K562 (cell line): ENCODE measurements at regions not wholly inside any gene's neighbourhood (a gene's known extent, or its start where the extent isn't known, plus 50 kb on each side); places are given as distances from the start of the nearest gene placed in this dataset.

Experiments
- ATAC-seq: fragments of 200-7000 bp; cut with Tn5 transposase; 3 replicates; pipeline ENCODE4 v1.9.1; 2020; ENCODE audit warnings: moderate library complexity
- BruUV-seq: library from RNA; stranded (reverse); fragments of 400-500 nt; replicated peaks from 2 replicates; lab custom pipeline; 2021; lab: Mats Ljungman, UMichigan
- CTCF ChIA-PET: fragments of 300-600 bp; formaldehyde crosslinking; extraction: SDS; loops from one replicate; lab custom pipeline; 2021; ENCODE audit warnings: low intra/inter-chr PET ratio; lab: Yijun Ruan, JAX
- POLR2A ChIA-PET: fragments of 300-600, 350-650 bp; sonication (Branson Sonifier 250); formaldehyde crosslinking; extraction: SDS; loops from one replicate; lab custom pipeline; 2021; ENCODE audit warnings: antibody characterized with exemption, inconsistent platforms; lab: Yijun Ruan, JAX
- DNase-seq, 4 experiments: peaks; one replicate each; pipeline versions ENCODE4 v3.0.0 to v3.0.0-alpha.2; 2011 to 2018; ENCODE audit warnings: low spot score in 3 of 4, mixed read lengths in 3 of 4; ENCODE audit errors: extremely low read depth in 1 of 4
- FAIRE-seq: peaks from 2 replicates; lab custom pipeline; 2011; peaks lifted over from hg19 to GRCh38; lab: Jason Lieb, UNC
- H2AFZ ChIP-seq: 2 replicates; pipeline ENCODE4 v1.6.0; 2011; ENCODE audit warnings: low read depth, low read length, control low read depth, inconsistent platforms
- H3K27ac ChIP-seq: fragments of 200-600 bp; 3 replicates; pipeline ENCODE4 v1.8.0; 2011; ENCODE audit warnings: low read depth, mild to moderate bottlenecking, control low read depth, inconsistent platforms, low read length, moderate library complexity, mixed read lengths; ENCODE audit errors: extremely low read depth
- H3K27me3 ChIP-seq, 2 experiments: fragments of 300-600 bp in 1 of 2; 2 replicates in 1 of 2; 3 replicates in 1 of 2; pipeline versions ENCODE4 v1.6.0 to v1.8.0; 2011; ENCODE audit warnings: inconsistent platforms in 2 of 2, low read length in 2 of 2, mild to moderate bottlenecking in 1 of 2, mixed read lengths in 1 of 2, moderate library complexity in 1 of 2; ENCODE audit not compliant: control insufficient read depth in 2 of 2, insufficient read depth in 2 of 2
- H3K36me3 ChIP-seq: fragments of 300-600 bp; 3 replicates; pipeline ENCODE4 v1.8.0; 2011; ENCODE audit warnings: mild to moderate bottlenecking, low read length, inconsistent platforms; ENCODE audit not compliant: control insufficient read depth, insufficient read depth
- H3K4me1 ChIP-seq, 2 experiments: fragments of 200-600 bp in 1 of 2; replicated peaks in 1 of 2; 2 replicates in 1 of 2; 3 replicates in 1 of 2; pipeline versions ENCODE4 v1.5.1 to v1.8.0; 2011; ENCODE audit warnings: inconsistent platforms in 2 of 2, low read length in 2 of 2, mild to moderate bottlenecking in 1 of 2, mixed read lengths in 1 of 2, moderate library complexity in 1 of 2; ENCODE audit not compliant: control insufficient read depth in 2 of 2, insufficient read depth in 2 of 2
- H3K4me2 ChIP-seq: 2 replicates; pipeline ENCODE4 v1.6.1; 2011; ENCODE audit warnings: low read length, control low read depth, inconsistent platforms, mixed read lengths; ENCODE audit not compliant: insufficient read depth
- H3K4me3 ChIP-seq: fragments of 200-600 bp; sonication (generic), shearing (Covaris generic); 2 replicates; pipeline ENCODE4 v1.5.1; 2016; ENCODE audit warnings: control low read depth, inconsistent platforms
- H3K79me2 ChIP-seq: fragments of 200-600 bp; 3 replicates; pipeline ENCODE4 v1.8.0; 2011; ENCODE audit warnings: low read length, inconsistent platforms; ENCODE audit not compliant: control insufficient read depth, insufficient read depth
- H3K9ac ChIP-seq, 2 experiments: 2 replicates each; pipeline versions ENCODE4 v1.6.0 to v1.6.1; 2011; ENCODE audit warnings: low read depth in 2 of 2, low read length in 2 of 2, control low read depth in 1 of 2, inconsistent platforms in 1 of 2, mild to moderate bottlenecking in 1 of 2, mixed read lengths in 1 of 2; ENCODE audit not compliant: insufficient read depth in 1 of 2
- H3K9me1 ChIP-seq: one replicate; pipeline ENCODE4 v1.6.0; 2011; ENCODE audit warnings: inconsistent platforms, mild to moderate bottlenecking, low read length, moderate library complexity; ENCODE audit not compliant: control insufficient read depth, insufficient read depth
- H3K9me3 ChIP-seq: replicated peaks from 2 replicates; pipeline ENCODE4 v1.5.1; 2011; ENCODE audit warnings: low read depth, low read length, inconsistent platforms; ENCODE audit not compliant: control insufficient read depth, insufficient read depth
- H4K20me1 ChIP-seq: replicated peaks from 2 replicates; pipeline ENCODE4 v1.6.1; 2011; ENCODE audit warnings: low read length, inconsistent platforms, mixed read lengths; ENCODE audit not compliant: control insufficient read depth, insufficient read depth
- DIDO1 ChIP-seq: fragments of 450-650 bp; IDR thresholded peaks from 2 replicates; pipeline ENCODE4 v1.6.1; 2016; ENCODE audit warnings: low read depth, missing biosample characterization, missing genetic modification characterization
- DNMT1 ChIP-seq: fragments of 450-650 bp; IDR thresholded peaks from 2 replicates; pipeline ENCODE4 v1.6.1; 2016; ENCODE audit warnings: antibody characterized with exemption, mild to moderate bottlenecking
- FOXP1 ChIP-seq: sonication (generic); formaldehyde crosslinking; IDR thresholded peaks from 2 replicates; pipeline ENCODE4 v1.8.0; 2022; ENCODE audit warnings: mild to moderate bottlenecking, missing genetic modification reagents
- HMG20A ChIP-seq: fragments of 450-650 bp; formaldehyde crosslinking; conservative IDR thresholded peaks from 2 replicates; pipeline ENCODE4 v1.4.0; 2020; ENCODE audit warnings: mild to moderate bottlenecking, mixed read lengths
- JUNB ChIP-seq: fragments of 450-650 bp; formaldehyde crosslinking; conservative IDR thresholded peaks from 2 replicates; pipeline ENCODE4 v1.4.0; 2020; ENCODE audit warnings: mild to moderate bottlenecking
- NEUROD1 ChIP-seq: fragments of 150-350 bp; IDR thresholded peaks from 2 replicates; pipeline ENCODE4 v1.6.1; 2014; ENCODE audit warnings: borderline replicate concordance, low read length, low read depth; ENCODE audit not compliant: partially characterized antibody
- ZKSCAN3 ChIP-seq: fragments of 250-450 bp; sonication (Bioruptor Pico); IDR thresholded peaks from 2 replicates; pipeline ENCODE4 v1.4.0; 2020
- ZNF764 ChIP-seq: fragments of 250-450 bp; sonication (Bioruptor Pico); IDR thresholded peaks from 2 replicates; pipeline ENCODE4 v1.4.0; 2020; ENCODE audit warnings: low read depth, mild to moderate bottlenecking, moderate library complexity
- WGBS: fragments of 100-300 bp; shearing (Covaris generic); methylation state at CpG from one replicate; pipeline ENCODE4 v1.1.6; 2016; ENCODE audit warnings: low coverage, mixed read lengths; ENCODE audit not compliant: insufficient coverage; ENCODE audit errors: missing lambda C conversion rate; 5-methylcytosine and 5-hydroxymethylcytosine counted together
- in situ Hi-C: fragments of 300-500 bp; cut with MboI; formaldehyde crosslinking; loops from 4 replicates; pipeline ENCODE4 v1.15.0; 2018; ENCODE audit warnings: inconsistent platforms, mixed read lengths
- intact Hi-C: fragments of 100-400 bp; cut with micrococcal nuclease; formaldehyde crosslinking; loops from 2 replicates; pipeline ENCODE4 v1.14.2; 2022
- TF ChIP-seq, protein P1 (sequence below): fragments of 250-450 bp; sonication (Bioruptor Pico); IDR thresholded peaks from 2 replicates; pipeline ENCODE4 v1.4.0; 2020; ENCODE audit warnings: mild to moderate bottlenecking, moderate library complexity
- TF ChIP-seq, protein P2 (sequence below): fragments of 250-450 bp; sonication (Bioruptor Pico); IDR thresholded peaks from 2 replicates; pipeline ENCODE4 v1.6.1; 2021; ENCODE audit warnings: mild to moderate bottlenecking
- TF ChIP-seq, protein P3 (sequence below): sonication (generic); formaldehyde crosslinking; IDR thresholded peaks from 2 replicates; pipeline ENCODE4 v1.8.0; 2022; ENCODE audit warnings: mild to moderate bottlenecking, missing genetic modification reagents, borderline replicate concordance
- TF ChIP-seq, protein P4 (sequence below): sonication (generic); formaldehyde crosslinking; IDR thresholded peaks from 2 replicates; pipeline ENCODE4 v1.8.0; 2022; ENCODE audit warnings: mild to moderate bottlenecking, missing genetic modification reagents

DNA sequence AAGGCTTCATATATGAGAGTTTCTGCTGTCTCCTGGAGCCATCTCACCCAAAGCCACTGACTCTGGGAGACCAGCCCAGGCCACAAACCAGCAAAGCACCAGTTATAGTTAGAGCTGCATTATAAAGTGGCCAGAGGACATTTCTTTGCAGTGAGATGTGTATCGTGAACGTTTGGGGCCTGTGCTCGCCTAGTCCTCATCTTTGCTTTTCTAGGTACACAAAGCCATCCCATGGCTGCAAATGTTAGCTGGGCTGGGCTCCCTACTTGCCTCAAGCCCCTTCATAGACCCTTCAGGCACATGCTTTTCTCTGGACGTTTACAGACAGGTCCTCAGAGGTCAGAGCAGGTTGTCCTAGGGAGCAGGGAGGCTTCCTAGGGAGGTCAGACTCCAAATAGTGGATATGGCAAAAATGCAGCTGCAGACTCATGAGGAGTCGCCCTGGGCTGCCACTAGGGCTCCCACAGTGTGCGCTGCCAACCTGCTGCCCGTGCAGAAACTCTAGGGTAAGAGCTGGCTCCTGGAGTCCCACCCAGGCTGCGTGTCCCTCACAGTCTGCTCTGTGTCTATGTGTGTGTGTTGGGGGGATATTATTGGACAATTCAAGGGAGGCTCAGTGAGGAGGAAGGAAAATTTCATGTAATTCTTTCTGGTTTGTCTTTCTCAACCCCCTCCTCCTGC is 141.0 kb downstream of the RPIA start:
- no peak overlapping the region for H3K4me3 ChIP-seq
- WGBS: 4% methylated on average over 8 of the region's 8 CpGs
- no peaks in the 10 kb centered on the region for H3K36me3 ChIP-seq
- ChIA-PET CTCF (no interaction called here), POLR2A (no interaction called here)
- no TSS peak for BruUV-seq
- ATAC-seq: no peak; the same call in 2 of the 3 replicates
- H2AFZ ChIP-seq: no peak overlapping the region
- intact Hi-C loops: loop anchor here (5.0 kb wide), 3 partner anchors 40 to 90 kb away; no protein-coding TSS in a partner anchor
- H3K9ac ChIP-seq: no peak overlapping the region
- no peaks in the 10 kb centered on the region for H3K9me3 ChIP-seq
- no peak overlapping the region for H3K27ac ChIP-seq
- H3K4me2 ChIP-seq: no peak overlapping the region
- H3K9me1 ChIP-seq: no peaks in the 10 kb centered on the region
- H4K20me1 ChIP-seq: no peaks in the 10 kb centered on the region
- in situ Hi-C loops: no loop called here
- no peaks in the 10 kb centered on the region for H3K4me1 ChIP-seq
- no peaks in the 10 kb centered on the region for H3K79me2 ChIP-seq
- peaks cover 2 to 19% of the 10 kb centered on the region in 2 experiments; a peak in 3 of 5 replicates for H3K27me3 ChIP-seq
- FAIRE-seq: no peak
- no peak for DNase-seq
- TF ChIP-seq FOXP1 (CRISPR knock-in tag) (no peak), HMG20A (CRISPR knock-in tag) (no peak), NEUROD1 (no peak), JUNB (CRISPR knock-in tag) (no peak), ZKSCAN3 (CRISPR knock-in tag) (no peak), DIDO1 (tag) (no peak), ZNF764 (no peak), DNMT1 (no peak)
- TF ChIP-seq, protein P1, sequence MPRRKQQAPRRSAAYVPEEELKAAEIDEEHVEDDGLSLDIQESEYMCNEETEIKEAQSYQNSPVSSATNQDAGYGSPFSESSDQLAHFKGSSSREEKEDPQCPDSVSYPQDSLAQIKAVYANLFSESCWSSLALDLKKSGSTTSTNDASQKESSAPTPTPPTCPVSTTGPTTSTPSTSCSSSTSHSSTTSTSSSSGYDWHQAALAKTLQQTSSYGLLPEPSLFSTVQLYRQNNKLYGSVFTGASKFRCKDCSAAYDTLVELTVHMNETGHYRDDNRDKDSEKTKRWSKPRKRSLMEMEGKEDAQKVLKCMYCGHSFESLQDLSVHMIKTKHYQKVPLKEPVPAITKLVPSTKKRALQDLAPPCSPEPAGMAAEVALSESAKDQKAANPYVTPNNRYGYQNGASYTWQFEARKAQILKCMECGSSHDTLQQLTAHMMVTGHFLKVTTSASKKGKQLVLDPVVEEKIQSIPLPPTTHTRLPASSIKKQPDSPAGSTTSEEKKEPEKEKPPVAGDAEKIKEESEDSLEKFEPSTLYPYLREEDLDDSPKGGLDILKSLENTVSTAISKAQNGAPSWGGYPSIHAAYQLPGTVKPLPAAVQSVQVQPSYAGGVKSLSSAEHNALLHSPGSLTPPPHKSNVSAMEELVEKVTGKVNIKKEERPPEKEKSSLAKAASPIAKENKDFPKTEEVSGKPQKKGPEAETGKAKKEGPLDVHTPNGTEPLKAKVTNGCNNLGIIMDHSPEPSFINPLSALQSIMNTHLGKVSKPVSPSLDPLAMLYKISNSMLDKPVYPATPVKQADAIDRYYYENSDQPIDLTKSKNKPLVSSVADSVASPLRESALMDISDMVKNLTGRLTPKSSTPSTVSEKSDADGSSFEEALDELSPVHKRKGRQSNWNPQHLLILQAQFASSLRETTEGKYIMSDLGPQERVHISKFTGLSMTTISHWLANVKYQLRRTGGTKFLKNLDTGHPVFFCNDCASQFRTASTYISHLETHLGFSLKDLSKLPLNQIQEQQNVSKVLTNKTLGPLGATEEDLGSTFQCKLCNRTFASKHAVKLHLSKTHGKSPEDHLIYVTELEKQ (CRISPR knock-in tag): no peak
- TF ChIP-seq, protein P2, sequence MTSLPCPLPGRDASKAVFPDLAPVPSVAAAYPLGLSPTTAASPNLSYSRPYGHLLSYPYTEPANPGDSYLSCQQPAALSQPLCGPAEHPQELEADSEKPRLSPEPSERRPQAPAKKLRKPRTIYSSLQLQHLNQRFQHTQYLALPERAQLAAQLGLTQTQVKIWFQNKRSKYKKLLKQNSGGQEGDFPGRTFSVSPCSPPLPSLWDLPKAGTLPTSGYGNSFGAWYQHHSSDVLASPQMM (CRISPR knock-in tag): no peak
- TF ChIP-seq, protein P3, sequence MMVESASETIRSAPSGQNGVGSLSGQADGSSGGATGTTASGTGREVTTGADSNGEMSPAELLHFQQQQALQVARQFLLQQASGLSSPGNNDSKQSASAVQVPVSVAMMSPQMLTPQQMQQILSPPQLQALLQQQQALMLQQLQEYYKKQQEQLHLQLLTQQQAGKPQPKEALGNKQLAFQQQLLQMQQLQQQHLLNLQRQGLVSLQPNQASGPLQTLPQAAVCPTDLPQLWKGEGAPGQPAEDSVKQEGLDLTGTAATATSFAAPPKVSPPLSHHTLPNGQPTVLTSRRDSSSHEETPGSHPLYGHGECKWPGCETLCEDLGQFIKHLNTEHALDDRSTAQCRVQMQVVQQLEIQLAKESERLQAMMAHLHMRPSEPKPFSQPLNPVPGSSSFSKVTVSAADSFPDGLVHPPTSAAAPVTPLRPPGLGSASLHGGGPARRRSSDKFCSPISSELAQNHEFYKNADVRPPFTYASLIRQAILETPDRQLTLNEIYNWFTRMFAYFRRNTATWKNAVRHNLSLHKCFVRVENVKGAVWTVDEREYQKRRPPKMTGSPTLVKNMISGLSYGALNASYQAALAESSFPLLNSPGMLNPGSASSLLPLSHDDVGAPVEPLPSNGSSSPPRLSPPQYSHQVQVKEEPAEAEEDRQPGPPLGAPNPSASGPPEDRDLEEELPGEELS (CRISPR knock-in tag): no peak
- TF ChIP-seq, protein P4, sequence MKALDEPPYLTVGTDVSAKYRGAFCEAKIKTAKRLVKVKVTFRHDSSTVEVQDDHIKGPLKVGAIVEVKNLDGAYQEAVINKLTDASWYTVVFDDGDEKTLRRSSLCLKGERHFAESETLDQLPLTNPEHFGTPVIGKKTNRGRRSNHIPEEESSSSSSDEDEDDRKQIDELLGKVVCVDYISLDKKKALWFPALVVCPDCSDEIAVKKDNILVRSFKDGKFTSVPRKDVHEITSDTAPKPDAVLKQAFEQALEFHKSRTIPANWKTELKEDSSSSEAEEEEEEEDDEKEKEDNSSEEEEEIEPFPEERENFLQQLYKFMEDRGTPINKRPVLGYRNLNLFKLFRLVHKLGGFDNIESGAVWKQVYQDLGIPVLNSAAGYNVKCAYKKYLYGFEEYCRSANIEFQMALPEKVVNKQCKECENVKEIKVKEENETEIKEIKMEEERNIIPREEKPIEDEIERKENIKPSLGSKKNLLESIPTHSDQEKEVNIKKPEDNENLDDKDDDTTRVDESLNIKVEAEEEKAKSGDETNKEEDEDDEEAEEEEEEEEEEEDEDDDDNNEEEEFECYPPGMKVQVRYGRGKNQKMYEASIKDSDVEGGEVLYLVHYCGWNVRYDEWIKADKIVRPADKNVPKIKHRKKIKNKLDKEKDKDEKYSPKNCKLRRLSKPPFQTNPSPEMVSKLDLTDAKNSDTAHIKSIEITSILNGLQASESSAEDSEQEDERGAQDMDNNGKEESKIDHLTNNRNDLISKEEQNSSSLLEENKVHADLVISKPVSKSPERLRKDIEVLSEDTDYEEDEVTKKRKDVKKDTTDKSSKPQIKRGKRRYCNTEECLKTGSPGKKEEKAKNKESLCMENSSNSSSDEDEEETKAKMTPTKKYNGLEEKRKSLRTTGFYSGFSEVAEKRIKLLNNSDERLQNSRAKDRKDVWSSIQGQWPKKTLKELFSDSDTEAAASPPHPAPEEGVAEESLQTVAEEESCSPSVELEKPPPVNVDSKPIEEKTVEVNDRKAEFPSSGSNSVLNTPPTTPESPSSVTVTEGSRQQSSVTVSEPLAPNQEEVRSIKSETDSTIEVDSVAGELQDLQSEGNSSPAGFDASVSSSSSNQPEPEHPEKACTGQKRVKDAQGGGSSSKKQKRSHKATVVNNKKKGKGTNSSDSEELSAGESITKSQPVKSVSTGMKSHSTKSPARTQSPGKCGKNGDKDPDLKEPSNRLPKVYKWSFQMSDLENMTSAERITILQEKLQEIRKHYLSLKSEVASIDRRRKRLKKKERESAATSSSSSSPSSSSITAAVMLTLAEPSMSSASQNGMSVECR (CRISPR knock-in tag): no peak
